Lower lobe of right lung (tissue), 2 donors: ENCODE measurements at regions not wholly inside any gene's neighbourhood (a gene's known extent, or its start where the extent isn't known, plus 50 kb on each side); places are given as distances from the start of the nearest gene placed in this dataset.
"Not testable (repeated sequence)": the region's sequence is repeated elsewhere in the genome, so short reads cannot be mapped to it uniquely, and the experiment has no call there.

Experiments used
- ATAC-seq, 2 donors: fragments of 200-7000 bp; cut with Tn5 transposase; one replicate each; pipeline ENCODE4 v1.9.1; 2020 to 2022; ENCODE audit warnings: mild to moderate bottlenecking in 2 of 2, moderate library complexity in 2 of 2
- DNase-seq: peaks from one replicate; pipeline ENCODE4 v3.0.0-alpha.2; 2020
- H3K27ac ChIP-seq: fragments of 200-600 bp; one replicate; pipeline ENCODE4 v1.8.0; 2022
- H3K27me3 ChIP-seq: fragments of 200-600 bp; one replicate; pipeline ENCODE4 v1.8.0; 2022; ENCODE audit warnings: low read depth
- H3K36me3 ChIP-seq: fragments of 200-600 bp; one replicate; pipeline ENCODE4 v1.8.0; 2022; ENCODE audit warnings: mild to moderate bottlenecking
- H3K4me1 ChIP-seq: fragments of 200-600 bp; one replicate; pipeline ENCODE4 v1.8.0; 2022
- H3K4me3 ChIP-seq: fragments of 200-600 bp; one replicate; pipeline ENCODE4 v1.8.0; 2022; ENCODE audit warnings: mild to moderate bottlenecking
- H3K9me3 ChIP-seq: fragments of 200-600 bp; one replicate; pipeline ENCODE4 v1.8.0; 2022
- CTCF ChIP-seq: fragments of 200-600 bp; IDR thresholded peaks from one replicate; pipeline ENCODE4 v1.8.0; 2022; ENCODE audit warnings: antibody characterized with exemption, mild to moderate bottlenecking
- intact Hi-C: fragments of 100-400 bp; cut with DNase I; formaldehyde crosslinking; loops from one replicate; pipeline ENCODE4 v1.11.0; 2022
- donor health status: DM: no; HTN: yes; CAD: no; lungs with severe emphysema.

GRCh38 chr2:239593455-239593854 lies 192.6 kb upstream of the HDAC4 start:
- no peak overlapping the region for H3K4me3 ChIP-seq
- H3K27ac ChIP-seq, result no peak overlapping the region
- no peak for ATAC-seq
- no peaks in the 10 kb centered on the region for H3K4me1 ChIP-seq
- no peaks in the 10 kb centered on the region for H3K36me3 ChIP-seq
- H3K9me3 ChIP-seq, result no peaks in the 10 kb centered on the region
- no peak for TF ChIP-seq CTCF
- no peaks in the 10 kb centered on the region for H3K27me3 ChIP-seq
- peak; percentile 12 for DNase-seq
- intact Hi-C loops, result no loop called here

- ATAC-seq, H3K4me3 ChIP-seq, intact Hi-C loops: not testable (repeated sequence)
Observed at GRCh38 chr2:239592629-239593290, 191.9 kb upstream of the HDAC4 start.

GRCh38 chr2:239590995-239591915 lies 190.4 kb upstream of the HDAC4 start:
- H3K36me3 ChIP-seq, result no peaks in the 10 kb centered on the region
- H3K27me3 ChIP-seq, result peaks cover 6% of the 10 kb centered on the region
- H3K27ac ChIP-seq, result no peak overlapping the region
- no peaks in the 10 kb centered on the region for H3K9me3 ChIP-seq
- intact Hi-C loops, result no loop called here
- DNase-seq (peak; percentile 32), ATAC-seq (no peak)
- TF ChIP-seq CTCF, result no peak
- H3K4me1 ChIP-seq, result no peaks in the 10 kb centered on the region
- no peak overlapping the region for H3K4me3 ChIP-seq

More at GRCh38 chr2:239592629-239593290, 191.9 kb upstream of the HDAC4 start:
- not testable (repeated sequence) for H3K36me3 ChIP-seq, H3K27ac ChIP-seq, H3K4me1 ChIP-seq, H3K27me3 ChIP-seq, H3K9me3 ChIP-seq
- DNase-seq, result peak; percentile 22

GRCh38 chr2:239590276-239590675 lies 189.5 kb upstream of the HDAC4 start:
- intact Hi-C loops, result no loop called here
- H3K4me3 ChIP-seq, result no peak overlapping the region
- no peak for ATAC-seq
- H3K9me3 ChIP-seq, result no peaks in the 10 kb centered on the region
- peaks cover 6% of the 10 kb centered on the region for H3K27me3 ChIP-seq
- no peak overlapping the region for H3K27ac ChIP-seq
- H3K36me3 ChIP-seq, result no peaks in the 10 kb centered on the region
- DNase-seq, result peak; percentile 20
- no peak for TF ChIP-seq CTCF
- H3K4me1 ChIP-seq, result no peaks in the 10 kb centered on the region

GRCh38 chr2:239589833-239590232 lies 189.0 kb upstream of the HDAC4 start:
- Histone ChIP-seq H3K36me3 (no peaks in the 10 kb centered on the region), H3K27me3 (peaks cover 8% of the 10 kb centered on the region), H3K4me1 (no peaks in the 10 kb centered on the region), H3K4me3 (no peak overlapping the region), H3K27ac (no peak overlapping the region), H3K9me3 (no peaks in the 10 kb centered on the region)
- intact Hi-C loops, result no loop called here
- ATAC-seq (no peak), DNase-seq (peak; percentile 33)
- no peak for TF ChIP-seq CTCF
